ENCODE measurements at regions not wholly inside any gene's neighbourhood (a gene's known extent, or its start where the extent isn't known, plus 50 kb on each side); places are given as distances from the start of the nearest gene placed in this dataset.

GRCh38 chr15:93261845-93262244 lies 172.8 kb upstream of the RGMA start:
- Histone ChIP-seq H3K9me2 (replicated peaks; ENCODE audit: low read depth, low read length) (no peaks in the 10 kb centered on the region), H4K20me1 (ENCODE audit: insufficient read depth, low read length, poor library complexity, severe bottlenecking) (no peaks in the 10 kb centered on the region), H3K79me2 (ENCODE audit: insufficient read depth, low read length) (no peaks in the 10 kb centered on the region), H3K4me1 (ENCODE audit: insufficient read depth, low read length, poor library complexity, severe bottlenecking) (peaks cover 7% of the 10 kb centered on the region), H3K9me3 (ENCODE audit: insufficient read depth, low read depth, low read length) (no peaks in the 10 kb centered on the region), H2AFZ (ENCODE audit: low read length) (0 out of 2 replicates have a peak overlapping the region, but pooled peaks have one; percentile 2), H3K36me3 (ENCODE audit: insufficient read depth, low read length) (no peaks in the 10 kb centered on the region), H3F3A (ENCODE audit: low read depth) (no peaks in the 10 kb centered on the region), H3K4me2 (ENCODE audit: low read depth, low read length, poor library complexity, severe bottlenecking) (peak overlapping the region; percentile 30), H3K4me3 (ENCODE audit: low read length, poor library complexity, severe bottlenecking) (no peak overlapping the region), H3K9ac (ENCODE audit: low read depth, low read length, poor library complexity, severe bottlenecking) (no peak overlapping the region), H3K27me3 (ENCODE audit: insufficient read depth, low read length, poor library complexity, severe bottlenecking) (no peaks in the 10 kb centered on the region)
- TF ChIP-seq CTCF (conservative IDR thresholded peaks at IDR 0.05; ENCODE audit: low read length) (no peak), EZH2phosphoT487 (IDR thresholded peaks at IDR 0.05; ENCODE audit: borderline replicate concordance) (no peak)

GRCh38 chr15:93257920-93258319 lies 168.9 kb upstream of the RGMA start:
- TF ChIP-seq CTCF (conservative IDR thresholded peaks at IDR 0.05; ENCODE audit: low read length) = no peak

GRCh38 chr15:93253681-93254080 lies 164.7 kb upstream of the RGMA start:
- Histone ChIP-seq H3K27me3 (ENCODE audit: insufficient read depth, low read length, poor library complexity, severe bottlenecking) (no peaks in the 10 kb centered on the region), H3K36me3 (ENCODE audit: insufficient read depth, low read length) (no peaks in the 10 kb centered on the region), H3K4me1 (ENCODE audit: insufficient read depth, low read length, poor library complexity, severe bottlenecking) (peaks cover 14% of the 10 kb centered on the region), H2AFZ (ENCODE audit: low read length) (no peak overlapping the region), H3K9ac (ENCODE audit: low read depth, low read length, poor library complexity, severe bottlenecking) (no peak overlapping the region), H3K9me3 (ENCODE audit: insufficient read depth, low read depth, low read length) (no peaks in the 10 kb centered on the region), H4K20me1 (ENCODE audit: insufficient read depth, low read length, poor library complexity, severe bottlenecking) (no peaks in the 10 kb centered on the region), H3K79me2 (ENCODE audit: insufficient read depth, low read length) (no peaks in the 10 kb centered on the region), H3K9me2 (replicated peaks; ENCODE audit: low read depth, low read length) (no peaks in the 10 kb centered on the region), H3K4me2 (ENCODE audit: low read depth, low read length, poor library complexity, severe bottlenecking) (no peak overlapping the region), H3K4me3 (ENCODE audit: low read length, poor library complexity, severe bottlenecking) (no peak overlapping the region), H3F3A (ENCODE audit: low read depth) (no peaks in the 10 kb centered on the region)
- TF ChIP-seq EZH2phosphoT487 (IDR thresholded peaks at IDR 0.05; ENCODE audit: borderline replicate concordance) = no peak
- TF ChIP-seq CTCF (conservative IDR thresholded peaks at IDR 0.05; ENCODE audit: low read length) = no peak

More at GRCh38 chr15:93257920-93258319, 168.9 kb upstream of the RGMA start:
- no peaks in the 10 kb centered on the region for H3K9me3 ChIP-seq (ENCODE audit: insufficient read depth, low read depth, low read length)
- no peaks in the 10 kb centered on the region for H3K79me2 ChIP-seq (ENCODE audit: insufficient read depth, low read length)
- no peaks in the 10 kb centered on the region for H3F3A ChIP-seq (ENCODE audit: low read depth)
- no peak overlapping the region for H3K9ac ChIP-seq (ENCODE audit: low read depth, low read length, poor library complexity, severe bottlenecking)
- no peak overlapping the region for H2AFZ ChIP-seq (ENCODE audit: low read length)
- H3K9me2 ChIP-seq (replicated peaks; ENCODE audit: low read depth, low read length) = no peaks in the 10 kb centered on the region
- H3K4me3 ChIP-seq (ENCODE audit: low read length, poor library complexity, severe bottlenecking) = no peak overlapping the region
- H3K36me3 ChIP-seq (ENCODE audit: insufficient read depth, low read length) = no peaks in the 10 kb centered on the region
- H3K4me2 ChIP-seq (ENCODE audit: low read depth, low read length, poor library complexity, severe bottlenecking) = no peak overlapping the region
- no peaks in the 10 kb centered on the region for H4K20me1 ChIP-seq (ENCODE audit: insufficient read depth, low read length, poor library complexity, severe bottlenecking)
- H3K27me3 ChIP-seq (ENCODE audit: insufficient read depth, low read length, poor library complexity, severe bottlenecking) = no peaks in the 10 kb centered on the region
- peaks cover 10% of the 10 kb centered on the region for H3K4me1 ChIP-seq (ENCODE audit: insufficient read depth, low read length, poor library complexity, severe bottlenecking)

Measured in Loucy (cell line).